ENCODE measurements at regions not wholly inside any gene's neighbourhood (a gene's known extent, or its start where the extent isn't known, plus 50 kb on each side); places are given as distances from the start of the nearest gene placed in this dataset.

GRCh38 chr14:86066651-86067050 lies 536.7 kb downstream of the FLRT2 start:
- intact Hi-C loops (cut with micrococcal nuclease), result no loop called here
- no peaks in the 10 kb centered on the region for H3K4me1 ChIP-seq (ENCODE audit: control insufficient read depth, insufficient read depth, low read length)
- no peak overlapping the region for H3K27ac ChIP-seq (ENCODE audit: insufficient read depth, low read length)
- no peak overlapping the region for H3K9ac ChIP-seq (ENCODE audit: low read depth, low read length)
- no peak overlapping the region for H2AK9ac ChIP-seq (replicated peaks; ENCODE audit: low read depth, low read length, poor library complexity)
- DNase-seq (no peak), ATAC-seq (ENCODE audit: low read depth) (no peak)
- H3K18ac ChIP-seq (ENCODE audit: low read depth, low read length), result no peak overlapping the region
- H3K56ac ChIP-seq (ENCODE audit: extremely low read depth, insufficient read depth, low read length), result no peak overlapping the region
- H2BK15ac ChIP-seq (ENCODE audit: low read depth, low read length), result no peak overlapping the region
- no peak overlapping the region for H2AK5ac ChIP-seq (ENCODE audit: low read depth, low read length)
- H2AFZ ChIP-seq (replicated peaks; ENCODE audit: low read length, poor library complexity), result no peak overlapping the region
- in situ Hi-C loops (cut with MboI; ENCODE audit: low sequenced_read_pairs), result no loop called here
- no peak overlapping the region for H3K4me2 ChIP-seq (ENCODE audit: low read depth, low read length)
- no peaks in the 10 kb centered on the region for H4K20me1 ChIP-seq (ENCODE audit: insufficient read depth, low read length)
- no peak overlapping the region for H2BK120ac ChIP-seq (ENCODE audit: low read depth, low read length)
- no peak overlapping the region for H3K4me3 ChIP-seq (ENCODE audit: insufficient read depth, low read depth, low read length)
- no peak overlapping the region for H2BK20ac ChIP-seq (ENCODE audit: low read depth, low read length)
- WGBS, 2 experiments (ENCODE audit: extremely low coverage in 2 of 2, insufficient read length in 1 of 2), result no CpG with 5 or more reads among the region's 2 CpGs
- H3K36me3 ChIP-seq (ENCODE audit: control insufficient read depth, insufficient read depth, low read length), result no peaks in the 10 kb centered on the region
- H4K91ac ChIP-seq (ENCODE audit: insufficient read depth, low read depth, low read length), result no peak overlapping the region
- ChIA-PET POLR2A (ENCODE audit: unreplicated experiment) (no interaction called here), CTCF (no interaction called here)
- H3K14ac ChIP-seq (replicated peaks; ENCODE audit: low read depth, low read length), result no peak overlapping the region
- no peak overlapping the region for H3K23ac ChIP-seq (ENCODE audit: low read depth, low read length)
- no peak overlapping the region for H4K5ac ChIP-seq (ENCODE audit: low read depth, low read length)
- no peak overlapping the region for H4K8ac ChIP-seq (ENCODE audit: low read depth in 2 of 2, low read length in 2 of 2)
- H3K9me1 ChIP-seq (ENCODE audit: insufficient read depth, low read length), result no peaks in the 10 kb centered on the region
- H3K79me1 ChIP-seq (ENCODE audit: low read depth in 1 of 2, low read length in 2 of 2), result no peaks in the 10 kb centered on the region
- dilution Hi-C loops (cut with HindIII; ENCODE audit: low sequenced_read_pairs, unreplicated experiment), result no loop called here
- TF ChIP-seq, protein P1, sequence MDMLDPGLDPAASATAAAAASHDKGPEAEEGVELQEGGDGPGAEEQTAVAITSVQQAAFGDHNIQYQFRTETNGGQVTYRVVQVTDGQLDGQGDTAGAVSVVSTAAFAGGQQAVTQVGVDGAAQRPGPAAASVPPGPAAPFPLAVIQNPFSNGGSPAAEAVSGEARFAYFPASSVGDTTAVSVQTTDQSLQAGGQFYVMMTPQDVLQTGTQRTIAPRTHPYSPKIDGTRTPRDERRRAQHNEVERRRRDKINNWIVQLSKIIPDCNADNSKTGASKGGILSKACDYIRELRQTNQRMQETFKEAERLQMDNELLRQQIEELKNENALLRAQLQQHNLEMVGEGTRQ (IDR thresholded peaks at IDR 0.05; ENCODE audit: low read depth, low read length), result no peak
- TF ChIP-seq MAFK (IDR thresholded peaks at IDR 0.05; ENCODE audit: low read depth, low read length) (no peak), POLR2A (IDR thresholded peaks at IDR 0.05; ENCODE audit: low read depth, low read length) (no peak), RFX5 (IDR thresholded peaks at IDR 0.05; ENCODE audit: low read depth, low read length) (no peak)
- no peaks in the 10 kb centered on the region for H3K27me3 ChIP-seq (ENCODE audit: control insufficient read depth, insufficient read depth, low read length)
- no peak overlapping the region for H2BK5ac ChIP-seq (ENCODE audit: low read depth, low read length, poor library complexity, severe bottlenecking)
- H3K9me3 ChIP-seq (ENCODE audit: control insufficient read depth, insufficient read depth, low read length), result no peaks in the 10 kb centered on the region
- BruUV-seq (replicated peaks), result no TSS peak
- no peak overlapping the region for H3K4ac ChIP-seq (ENCODE audit: low read depth, low read length)

All from IMR-90 (cell line).